Spleen (tissue), 7 donors: ENCODE measurements at regions not wholly inside any gene's neighbourhood (a gene's known extent, or its start where the extent isn't known, plus 50 kb on each side); places are given as distances from the start of the nearest gene placed in this dataset.
"Not testable (repeated sequence)": the region's sequence is repeated elsewhere in the genome, so short reads cannot be mapped to it uniquely, and the experiment has no call there.

Experiments used
- POLR2AphosphoS5 ChIP-seq, 3 donors: sonication (generic); formaldehyde crosslinking; IDR thresholded peaks; one replicate each; pipeline ENCODE4 v1.5.1; 2017; ENCODE audit warnings: antibody characterized with exemption in 3 of 3
- TF ChIP-seq, protein P1 (sequence below), 11 experiments: fragments of 200-600 bp in 7 of 11; fragments of 450-650 bp in 4 of 11; sonication (generic) in 4 of 11; IDR thresholded peaks in 8 of 11; conservative IDR thresholded peaks in 3 of 11; 1 replicate in 7 of 11; 2 replicates in 4 of 11; pipeline versions ENCODE4 v1.4.0 to v1.8.0; 2016 to 2021; ENCODE audit warnings: antibody characterized with exemption in 11 of 11, inconsistent platforms in 4 of 11, mild to moderate bottlenecking in 1 of 11
- donor health status: DM: no; HTN: no; CAD: no; lungs with moderate emphysema.
- donor health status: DM: no; HTN: no; CAD: no.
- donor health status: DM: no; HTN: no; CAD: no.

DNA sequence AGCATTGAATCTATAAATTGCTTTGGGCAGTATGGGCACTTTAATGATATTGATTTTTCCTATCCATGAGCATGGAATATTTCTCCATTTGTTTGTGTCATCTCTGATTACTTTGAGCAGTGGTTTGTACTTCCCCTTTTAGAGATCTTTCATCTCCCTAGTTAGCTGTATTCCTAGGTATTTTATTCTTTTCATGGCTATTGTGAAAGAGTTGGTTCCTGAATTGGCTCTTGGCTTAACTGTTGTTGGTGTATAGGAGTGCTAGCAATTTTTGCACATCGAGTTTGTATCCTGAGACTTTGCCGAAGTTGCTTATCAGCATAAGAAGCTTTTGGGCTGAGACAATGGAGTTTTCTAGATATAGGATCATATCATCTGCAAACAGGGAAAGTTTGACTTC lies 50.2 kb upstream of the NEIL3 start:
- TF ChIP-seq, protein P1, sequence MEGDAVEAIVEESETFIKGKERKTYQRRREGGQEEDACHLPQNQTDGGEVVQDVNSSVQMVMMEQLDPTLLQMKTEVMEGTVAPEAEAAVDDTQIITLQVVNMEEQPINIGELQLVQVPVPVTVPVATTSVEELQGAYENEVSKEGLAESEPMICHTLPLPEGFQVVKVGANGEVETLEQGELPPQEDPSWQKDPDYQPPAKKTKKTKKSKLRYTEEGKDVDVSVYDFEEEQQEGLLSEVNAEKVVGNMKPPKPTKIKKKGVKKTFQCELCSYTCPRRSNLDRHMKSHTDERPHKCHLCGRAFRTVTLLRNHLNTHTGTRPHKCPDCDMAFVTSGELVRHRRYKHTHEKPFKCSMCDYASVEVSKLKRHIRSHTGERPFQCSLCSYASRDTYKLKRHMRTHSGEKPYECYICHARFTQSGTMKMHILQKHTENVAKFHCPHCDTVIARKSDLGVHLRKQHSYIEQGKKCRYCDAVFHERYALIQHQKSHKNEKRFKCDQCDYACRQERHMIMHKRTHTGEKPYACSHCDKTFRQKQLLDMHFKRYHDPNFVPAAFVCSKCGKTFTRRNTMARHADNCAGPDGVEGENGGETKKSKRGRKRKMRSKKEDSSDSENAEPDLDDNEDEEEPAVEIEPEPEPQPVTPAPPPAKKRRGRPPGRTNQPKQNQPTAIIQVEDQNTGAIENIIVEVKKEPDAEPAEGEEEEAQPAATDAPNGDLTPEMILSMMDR (IDR thresholded peaks at IDR 0.05 in 8 of 11, conservative IDR thresholded peaks at IDR 0.05 in 3 of 11): not testable (repeated sequence)
- not testable (repeated sequence) for TF ChIP-seq POLR2AphosphoS5 (IDR thresholded peaks at IDR 0.05)
